RKO (cell line): ENCODE measurements at regions not wholly inside any gene's neighbourhood (a gene's known extent, or its start where the extent isn't known, plus 50 kb on each side); places are given as distances from the start of the nearest gene placed in this dataset.
"Not testable (repeated sequence)": the region's sequence is repeated elsewhere in the genome, so short reads cannot be mapped to it uniquely, and the experiment has no call there.

ENCODE experiments used
- DNase-seq: peaks from one replicate; pipeline ENCODE4 v3.0.0-alpha.2; 2016; ENCODE audit warnings: low spot score

DNA sequence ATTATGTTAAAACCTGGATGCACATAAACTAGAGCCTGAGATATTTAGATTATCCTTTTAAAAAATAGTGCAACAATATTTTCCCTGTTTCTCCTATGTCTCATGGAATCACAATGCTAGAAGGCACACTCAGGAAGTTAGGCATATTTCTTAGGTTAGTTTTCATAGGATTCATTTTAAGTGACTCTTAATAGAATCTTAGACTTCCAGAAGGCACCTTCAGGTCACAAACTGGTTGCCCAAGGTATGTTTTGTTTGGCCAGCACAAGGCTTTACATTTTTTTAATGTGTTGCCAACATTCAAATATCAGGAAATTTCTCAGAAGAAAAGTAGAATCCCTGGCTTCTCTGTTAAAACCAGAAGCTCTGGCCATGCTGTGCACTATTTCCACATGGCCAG is 129.3 kb downstream of the LNPK start:
- no peak for DNase-seq

DNA sequence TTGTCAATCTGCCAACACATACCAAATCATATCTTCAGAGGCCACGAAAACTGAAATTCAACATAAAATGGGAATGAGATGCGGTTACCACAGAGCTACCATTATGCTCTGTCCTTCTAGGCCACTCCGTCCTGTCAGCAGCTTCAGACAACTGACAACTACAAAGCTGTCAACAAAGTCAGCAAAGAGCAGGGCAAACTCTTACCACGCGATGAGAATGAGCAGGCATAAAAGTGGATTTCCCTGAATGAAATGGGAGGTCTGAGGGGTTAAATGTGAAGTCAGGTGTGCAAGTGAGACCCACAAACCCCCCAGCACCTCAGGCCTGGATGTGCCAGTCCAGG is 130.1 kb downstream of the LNPK start:
- DNase-seq: no peak

DNA sequence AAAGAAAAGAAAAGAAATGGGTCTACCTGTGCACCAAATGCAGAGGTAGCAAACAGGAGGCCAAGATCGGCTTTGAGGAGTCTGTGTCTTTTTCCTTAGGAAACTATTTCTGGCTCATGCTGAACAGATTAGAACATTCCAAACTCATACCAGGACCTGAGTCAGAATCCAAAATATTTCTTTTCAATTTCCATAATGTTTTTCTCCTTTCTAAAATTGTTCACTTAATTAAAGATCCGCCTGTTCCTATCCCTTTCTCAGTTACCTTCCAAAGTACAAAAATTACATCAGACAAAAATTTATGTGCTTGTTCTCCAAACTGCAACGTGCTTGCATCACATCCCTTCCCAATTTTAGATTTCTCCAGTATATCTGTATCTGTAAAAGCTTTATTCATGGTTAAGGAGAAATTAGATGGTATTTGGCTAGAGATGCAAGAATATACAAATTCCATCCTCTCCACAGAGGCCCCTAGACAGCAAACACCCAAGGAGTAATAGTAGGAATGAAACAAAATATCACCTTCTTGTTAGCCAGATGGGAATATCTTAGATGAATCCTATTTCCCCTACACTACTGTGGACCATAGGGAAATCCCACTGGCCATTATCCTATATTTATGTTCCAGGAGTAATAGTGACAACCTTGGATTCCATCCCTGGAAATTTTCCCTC is 130.6 kb downstream of the LNPK start:
- no peak for DNase-seq

DNA sequence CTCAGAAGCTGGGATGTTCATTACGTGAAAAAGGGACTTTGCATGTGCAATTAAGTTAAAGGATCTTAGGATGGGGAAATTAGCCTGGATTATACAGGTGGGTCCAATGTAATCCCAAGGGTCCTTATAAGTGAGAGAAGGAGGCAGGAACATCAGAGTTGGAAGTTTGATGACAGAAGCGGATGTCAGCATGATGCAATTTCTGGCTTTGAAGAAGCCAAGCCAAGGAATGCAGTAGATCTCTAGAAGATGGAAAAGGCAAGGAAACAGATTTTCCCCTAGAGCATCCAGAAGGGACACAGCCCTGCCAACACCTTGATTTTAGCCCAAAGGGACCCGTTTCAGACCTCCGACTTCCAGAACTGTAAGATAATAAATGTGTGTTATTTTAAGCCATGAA is 136.4 kb downstream of the LNPK start:
- DNase-seq: no peak

DNA sequence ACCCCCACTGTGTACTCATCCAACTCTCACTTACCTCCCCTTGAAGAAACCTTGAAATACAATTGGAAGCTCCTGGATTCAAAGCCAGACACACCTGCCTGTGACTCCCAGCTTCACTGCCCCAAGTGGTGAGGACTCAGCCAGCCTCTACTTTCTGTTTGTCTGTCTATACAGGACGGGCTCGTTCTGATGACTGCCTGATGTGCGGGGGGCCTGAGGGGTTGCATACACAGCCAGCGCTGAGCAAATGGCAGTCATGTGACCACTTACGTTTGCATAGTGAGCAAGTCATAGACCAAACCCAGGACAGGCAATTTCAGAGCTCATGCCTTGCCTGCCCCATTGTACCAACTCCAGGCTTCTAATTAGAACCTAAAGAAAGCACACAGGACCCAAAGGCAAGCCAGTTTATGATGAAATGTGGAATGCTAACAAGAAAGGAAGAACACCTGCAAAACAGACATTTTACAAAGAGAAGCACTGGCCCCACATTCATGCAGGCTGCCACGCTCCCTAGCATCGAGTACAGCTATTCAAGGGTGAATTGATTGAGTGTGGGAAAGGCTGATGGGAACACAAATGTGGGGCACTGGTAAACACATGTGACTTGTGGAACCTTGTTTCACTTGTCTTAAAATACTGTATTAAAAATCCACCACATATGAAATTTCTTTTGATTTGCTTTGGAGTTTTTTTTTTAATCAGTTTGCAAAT is 137.8 kb downstream of the LNPK start:
- DNase-seq: no peak

DNA sequence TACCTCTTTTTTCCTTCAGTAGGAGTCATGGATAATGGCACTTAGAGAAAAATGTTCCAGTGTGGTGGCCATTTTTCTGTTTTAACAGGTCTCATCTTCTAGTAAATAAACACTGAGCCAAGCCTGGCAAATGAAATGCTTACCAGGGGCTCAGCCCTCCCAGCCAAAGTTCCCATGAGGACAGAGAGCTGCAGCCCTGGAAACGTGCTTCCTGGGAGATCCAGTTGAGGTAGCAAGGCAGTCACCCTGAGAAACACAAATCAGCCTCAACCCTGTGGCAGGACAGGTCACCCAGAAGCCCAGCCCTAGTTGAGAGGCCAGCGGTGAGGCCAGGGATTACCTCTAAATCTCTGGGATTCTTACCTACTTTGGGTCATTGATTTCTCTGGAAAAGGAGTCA is 140.1 kb downstream of the LNPK start:
- DNase-seq: no peak

DNA sequence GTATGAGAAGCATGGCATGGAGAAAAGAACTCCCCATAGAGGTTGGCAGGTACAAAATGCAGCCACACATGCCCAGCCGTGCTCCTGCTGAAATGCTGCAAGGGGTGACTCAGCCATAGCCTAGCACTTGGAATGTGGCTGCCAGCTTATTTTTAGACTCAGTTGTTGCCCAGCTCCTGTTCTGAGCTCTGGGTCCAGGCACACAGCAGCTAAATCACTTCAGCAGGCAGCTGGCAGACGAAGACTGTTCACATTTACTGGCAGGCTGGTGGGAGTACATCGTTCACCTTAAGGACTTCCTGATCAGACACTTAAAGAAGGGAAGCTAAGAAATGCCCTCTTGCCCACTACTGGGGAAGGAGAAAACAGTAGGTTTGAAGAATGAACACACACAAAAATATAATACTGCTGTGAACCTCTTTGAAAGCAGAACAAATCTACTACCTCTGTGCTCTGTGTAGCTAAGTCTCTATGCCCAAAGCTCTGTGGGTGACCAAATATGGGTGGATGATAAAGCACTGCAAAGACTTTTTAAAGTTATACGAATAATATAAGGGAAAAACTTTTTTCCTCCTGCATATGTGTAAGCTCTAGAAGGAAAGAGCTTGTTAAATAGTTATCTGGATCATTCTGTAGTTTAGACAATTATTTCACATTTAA is 146.1 kb downstream of the LNPK start:
- no peak for DNase-seq

DNA sequence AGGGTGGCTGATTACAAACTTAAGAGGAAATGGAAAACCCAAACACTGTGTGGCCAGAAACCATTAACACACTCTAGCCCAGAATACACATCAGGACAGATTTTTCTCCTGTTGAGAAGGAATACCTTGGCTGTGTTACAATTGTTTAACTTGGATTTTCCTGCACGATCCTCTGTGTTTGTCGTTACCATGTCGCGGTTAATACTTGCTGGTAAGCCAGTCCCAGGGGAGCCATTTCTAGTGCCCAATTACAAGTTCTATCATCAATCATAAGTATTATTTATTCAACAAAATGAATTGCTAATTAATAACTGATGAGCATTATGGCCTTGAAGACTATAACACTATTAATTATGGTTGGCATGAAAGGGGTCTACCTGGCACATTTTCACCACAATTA is 146.8 kb downstream of the LNPK start:
- no peak for DNase-seq

DNA sequence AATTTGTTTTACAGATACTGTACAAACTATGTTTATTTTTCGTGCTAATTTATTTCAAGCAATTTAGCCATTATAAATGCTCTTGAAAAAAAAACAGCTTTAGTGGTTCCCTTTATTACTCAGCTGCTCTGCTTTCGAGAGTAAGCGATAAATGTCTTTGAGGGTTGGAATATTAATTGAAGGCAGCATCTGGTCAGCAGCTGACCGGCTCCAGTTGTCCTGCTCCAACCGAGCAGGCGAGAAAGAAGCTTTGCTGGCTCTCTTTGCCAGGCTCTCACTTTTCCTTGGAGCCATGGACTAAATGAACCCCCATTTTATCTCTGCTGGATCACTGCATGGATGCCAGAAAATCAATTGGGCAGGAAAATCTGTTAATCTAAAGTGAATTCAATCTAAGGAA is 147.4 kb downstream of the LNPK start:
- no peak for DNase-seq

DNA sequence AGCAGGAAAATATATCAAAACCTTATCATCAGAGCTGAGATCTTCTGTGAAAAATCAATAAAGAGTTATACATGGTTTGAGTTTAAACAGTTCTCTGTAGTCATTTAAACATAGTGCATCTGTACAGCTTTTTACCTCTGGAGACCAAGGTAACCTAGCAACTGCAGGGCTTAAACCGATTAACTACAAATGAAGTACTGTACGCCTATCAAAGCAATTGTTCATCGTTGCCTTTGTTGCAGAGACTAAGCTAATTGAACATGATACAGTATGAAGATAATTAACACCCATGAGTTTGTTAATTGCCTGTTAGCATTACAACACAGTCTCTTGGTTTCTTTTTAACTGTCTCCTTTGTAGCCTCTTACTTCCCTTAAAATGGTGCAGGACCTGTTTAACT is 147.9 kb downstream of the LNPK start:
- DNase-seq: no peak

DNA sequence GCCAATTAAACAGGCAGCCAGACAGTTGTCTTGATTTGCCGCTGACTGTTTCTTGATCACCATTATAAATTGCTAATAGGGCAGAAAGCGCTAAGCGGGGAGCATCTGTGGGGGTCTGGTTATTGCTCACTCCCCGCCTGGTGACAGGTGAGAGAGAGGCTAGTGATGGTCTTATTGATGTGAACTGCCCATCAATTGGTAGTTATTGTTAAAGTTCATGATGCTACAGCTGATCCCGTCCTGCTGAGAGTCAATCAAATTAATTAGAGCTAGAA is 148.5 kb downstream of the LNPK start:
- DNase-seq: no peak

DNA sequence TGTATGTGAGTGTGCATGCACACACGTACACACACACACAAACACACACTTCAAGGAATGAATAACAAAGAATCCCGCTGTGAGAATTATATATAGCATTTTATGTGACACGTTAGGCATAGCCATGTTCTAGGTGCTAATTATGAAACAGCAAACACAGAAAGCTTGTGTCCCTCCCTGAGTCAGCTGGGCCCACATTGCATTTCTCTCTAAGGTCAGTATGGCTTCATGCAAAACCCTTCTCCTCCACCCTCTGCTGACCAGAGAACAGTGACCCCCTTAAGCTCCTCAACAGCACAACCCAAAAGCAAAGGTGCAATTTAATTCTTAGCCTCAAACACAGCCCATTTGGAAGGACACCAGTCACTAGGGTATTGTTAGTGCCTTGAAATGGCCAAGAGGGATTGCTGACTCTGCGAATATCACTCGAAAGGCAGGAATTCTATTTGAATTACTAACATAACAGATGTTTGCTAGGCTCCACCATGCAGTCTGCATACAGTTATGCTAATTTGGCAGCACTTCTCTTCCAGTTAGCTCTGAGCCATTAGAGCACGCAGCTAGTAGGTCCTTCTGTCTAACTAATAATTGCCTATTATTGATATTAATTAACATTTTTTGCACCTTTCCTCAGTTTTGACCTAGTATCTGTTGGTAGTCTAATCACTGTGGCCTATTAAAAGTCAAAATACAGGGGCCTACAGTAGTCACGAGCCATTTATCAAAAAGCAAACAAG is 149.0 kb downstream of the LNPK start:
- no peak for DNase-seq

DNA sequence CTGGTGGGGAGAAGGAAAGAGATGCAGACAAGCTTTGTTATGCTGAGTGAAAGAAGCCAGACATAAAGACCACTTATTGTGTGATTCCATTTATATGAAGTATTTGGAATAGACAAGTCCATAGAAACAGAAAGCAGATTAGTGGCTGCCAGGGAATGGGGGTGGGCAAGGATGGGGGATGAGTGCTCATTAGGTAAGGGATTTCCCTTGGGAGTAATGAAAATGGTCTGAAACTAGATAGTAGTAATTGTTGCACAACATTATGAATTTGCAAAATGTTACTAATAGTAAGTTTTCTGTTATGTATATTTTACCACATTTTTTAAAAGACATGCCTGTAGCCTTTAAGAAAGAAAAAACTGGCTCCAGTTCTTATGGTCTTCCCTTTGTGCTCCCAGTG is 154.9 kb downstream of the LNPK start:
- no peak for DNase-seq

DNA sequence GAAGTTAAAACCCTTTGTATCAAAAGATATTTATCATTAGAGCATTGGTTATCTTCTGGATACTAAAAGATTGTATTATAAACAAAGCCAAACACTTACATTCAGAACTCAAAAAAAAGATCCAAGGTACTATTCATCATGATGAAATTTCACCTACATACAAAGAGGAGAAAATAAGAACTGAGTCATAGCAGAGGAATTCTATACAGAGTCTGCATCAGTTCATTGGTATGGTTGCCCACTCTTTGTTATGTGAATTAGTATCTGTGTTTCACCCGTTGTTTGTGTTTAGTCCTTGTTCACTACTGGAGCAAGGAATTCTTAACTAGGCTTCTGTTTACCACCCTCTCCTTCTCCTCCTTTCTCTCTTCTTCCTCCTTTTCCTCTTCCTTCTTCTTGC is 157.9 kb downstream of the LNPK start:
- DNase-seq: peak; percentile 63

DNA sequence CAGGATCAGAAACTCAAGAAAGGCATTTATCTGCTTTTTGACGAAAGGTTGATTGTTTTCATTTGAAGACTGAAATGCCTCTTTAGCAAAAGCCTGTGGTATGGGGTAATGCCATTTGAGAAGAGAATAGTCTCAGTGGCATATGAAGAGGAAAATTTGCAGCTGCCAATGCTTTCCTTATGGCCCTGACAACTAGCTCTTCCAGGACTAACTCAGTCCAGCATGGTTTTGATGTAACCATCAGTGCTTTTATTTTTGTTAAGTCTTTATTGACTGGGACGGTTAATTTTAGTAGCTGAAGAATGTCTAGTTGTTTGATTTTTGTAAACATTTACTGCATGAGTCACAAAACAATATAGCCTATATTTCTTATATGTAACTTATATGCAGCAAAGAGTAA is 158.4 kb downstream of the LNPK start:
- DNase-seq: no peak

DNA sequence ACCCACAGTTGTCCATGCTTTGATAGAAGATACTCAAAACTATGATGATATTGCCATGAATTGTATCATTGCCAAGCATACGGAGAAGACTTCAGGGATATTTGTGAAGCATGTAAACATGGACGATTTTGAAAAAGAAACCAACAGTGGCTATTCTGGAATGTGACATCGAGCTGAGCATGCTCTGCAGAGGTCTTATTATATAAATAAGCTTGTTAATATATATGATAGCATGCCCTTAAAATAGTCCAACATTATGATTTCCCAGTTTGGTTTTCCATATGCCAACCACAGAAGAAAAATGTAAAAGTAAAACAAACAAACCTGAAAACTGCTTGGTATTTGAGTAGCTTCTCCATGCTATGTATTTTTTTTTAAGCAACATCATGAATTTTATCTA is 159.1 kb downstream of the LNPK start:
- no peak for DNase-seq

DNA sequence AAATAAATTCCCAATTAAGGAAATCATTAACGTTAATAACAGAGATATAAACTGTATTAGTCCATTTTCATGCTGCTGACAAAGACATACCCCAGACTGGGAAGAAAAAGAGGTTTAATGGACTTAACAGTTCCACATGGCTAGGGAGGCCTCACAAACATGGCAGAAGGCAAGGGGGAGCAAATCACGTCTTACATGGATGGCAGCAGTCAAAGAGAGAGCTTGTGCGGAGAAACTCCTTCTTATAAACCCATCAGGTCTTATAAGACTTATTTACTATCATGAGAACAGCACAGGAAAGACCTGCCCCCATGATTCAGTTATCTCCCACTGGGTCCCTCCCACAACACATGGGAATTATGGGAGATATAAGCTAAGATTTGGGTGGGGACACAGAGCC is 161.3 kb downstream of the LNPK start:
- not testable (repeated sequence) for DNase-seq

DNA sequence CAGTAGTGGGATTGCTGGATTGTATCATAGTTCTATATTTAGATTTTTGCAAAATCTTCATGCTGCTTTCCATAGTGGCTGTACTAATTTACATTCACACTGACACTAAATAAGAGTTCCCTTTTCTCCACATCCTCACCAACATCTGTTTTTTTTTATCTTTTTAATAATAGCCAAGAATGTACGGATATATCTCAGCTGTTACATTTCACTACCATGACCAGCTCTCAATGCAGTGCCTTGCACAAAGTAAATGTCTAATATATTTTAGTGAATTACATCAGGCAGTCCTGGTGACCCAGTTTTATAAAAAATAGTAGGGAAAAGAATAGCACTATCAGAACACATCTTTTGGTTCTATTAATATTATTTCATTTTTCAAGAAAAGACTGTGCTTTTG is 161.8 kb downstream of the LNPK start:
- no peak for DNase-seq

DNA sequence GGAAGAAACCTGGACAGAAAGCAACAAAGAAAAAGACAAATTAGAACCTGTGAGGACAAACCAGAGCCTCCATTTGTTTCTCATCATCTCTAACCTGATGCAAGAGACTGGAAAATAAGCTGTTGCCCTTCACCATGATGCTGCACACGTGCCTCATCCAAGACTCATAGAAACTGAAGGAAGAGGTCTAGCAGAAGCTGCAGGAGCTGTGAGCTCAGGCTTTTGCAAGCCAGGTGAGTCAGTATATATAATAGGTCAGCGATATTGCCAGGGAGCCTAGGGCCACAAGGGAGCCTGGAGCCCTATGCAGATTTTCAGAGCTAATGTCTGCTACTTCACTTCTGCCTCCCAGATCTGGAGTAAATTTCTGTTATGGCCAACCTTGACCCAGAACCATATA is 163.1 kb downstream of the LNPK start:
- no peak for DNase-seq

DNA sequence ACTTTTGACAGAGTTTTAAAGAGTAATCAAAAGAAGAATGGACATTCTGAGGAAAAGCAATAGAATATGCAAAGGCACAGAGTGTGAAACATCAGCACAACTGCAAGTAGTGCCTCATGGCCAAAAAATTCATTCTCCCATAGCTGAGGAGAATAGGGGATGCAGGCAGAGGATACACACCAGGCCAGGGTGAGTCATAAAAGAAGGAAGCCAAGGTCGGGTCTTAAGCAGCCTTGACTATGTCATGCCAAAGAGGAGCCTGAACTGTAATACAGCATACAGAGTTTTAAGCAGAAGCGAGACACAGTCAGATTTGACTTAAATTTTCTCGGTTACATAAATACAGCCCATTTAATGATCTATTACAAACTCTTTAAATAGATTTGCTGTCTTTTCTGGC is 165.0 kb downstream of the LNPK start:
- DNase-seq: peak; percentile 43

DNA sequence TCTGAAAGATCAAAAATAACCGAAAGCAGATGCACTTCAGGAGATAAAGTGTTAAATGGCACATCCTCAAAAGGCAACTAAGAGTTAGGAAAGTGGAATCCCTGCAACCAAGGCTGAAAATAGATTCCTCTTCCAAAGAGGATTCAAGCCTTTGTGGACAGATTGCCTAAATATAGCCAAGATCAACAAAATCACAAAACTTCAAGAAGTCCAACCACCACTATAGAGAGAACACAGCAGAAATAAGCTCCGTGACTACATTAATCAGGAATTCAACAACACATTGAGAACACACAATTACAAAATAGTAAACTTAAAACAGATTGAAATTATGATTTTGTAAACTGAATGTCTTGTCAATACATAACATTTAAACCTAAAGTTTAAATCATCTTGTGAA is 165.7 kb downstream of the LNPK start:
- DNase-seq: no peak

DNA sequence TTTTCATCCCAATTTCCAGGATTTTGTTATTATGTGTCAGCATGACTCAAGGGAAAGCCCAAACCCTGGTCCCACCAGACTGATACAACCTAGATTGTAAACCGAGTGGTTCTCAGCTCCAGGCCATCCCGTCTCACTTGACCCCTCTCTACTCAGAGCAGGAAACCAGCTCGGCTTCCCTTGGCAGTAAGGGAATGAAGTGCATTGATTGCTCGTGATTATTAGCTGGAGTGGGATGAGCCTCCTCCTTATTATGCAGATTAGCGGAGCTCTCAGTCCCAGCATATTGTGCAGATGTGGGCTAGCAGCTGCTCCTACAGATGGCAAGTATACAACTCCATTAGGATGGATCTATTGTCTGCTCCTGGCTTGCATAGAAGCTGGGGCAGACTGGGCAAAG is 167.6 kb downstream of the LNPK start:
- no peak for DNase-seq

DNA sequence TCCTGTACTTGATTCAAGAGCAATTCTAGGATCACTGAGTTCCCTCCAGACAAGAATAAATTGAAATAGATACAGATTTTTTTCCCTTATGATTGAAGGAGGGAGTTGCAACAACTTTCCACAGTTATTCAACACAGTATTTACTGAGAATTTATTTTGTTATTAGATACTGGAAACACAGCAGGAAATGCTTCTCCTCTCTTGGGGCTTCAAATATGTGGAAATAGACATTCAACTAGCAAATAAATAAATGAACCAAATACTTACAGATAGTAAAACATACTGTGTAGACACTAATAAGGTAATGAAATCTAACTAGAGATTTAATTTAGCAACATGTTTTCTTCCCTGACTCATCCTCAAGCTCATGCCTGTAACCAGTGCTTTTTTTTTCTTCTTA is 169.2 kb downstream of the LNPK start:
- DNase-seq: no peak
